Heart left ventricle (tissue), 13 donors: ENCODE measurements at regions not wholly inside any gene's neighbourhood (a gene's known extent, or its start where the extent isn't known, plus 50 kb on each side); places are given as distances from the start of the nearest gene placed in this dataset.

Experiments used
- CTCF ChIP-seq, 12 donors: fragments of 200-600 bp; sonication (generic) in 4 of 12; IDR thresholded peaks; one replicate each; pipeline versions ENCODE4 v1.5.0 to v1.8.0; 2018 to 2022; ENCODE audit warnings: antibody characterized with exemption in 12 of 12, mild to moderate bottlenecking in 5 of 12
- POLR2A ChIP-seq, 2 donors: fragments of 450-650 bp; IDR thresholded peaks; one replicate each; pipeline ENCODE4 v1.6.1; 2017; ENCODE audit warnings: antibody characterized with exemption in 2 of 2, mild to moderate bottlenecking in 2 of 2, moderate library complexity in 2 of 2
- donor health status: ischemic (EF 13 %, LVEDD 7.1; RV severe dilation, severe dysfunction).
- donor health status: DM: no; HTN: yes; CAD: no.
- donor health status: DM: no; HTN: no; CAD: no.
- donor health status: ischemic (EF 25% LVEDD 6.9; RV normal size, moderate dysfunction).
- donor health status: ischemic (EF 25% LVEDD 5.7; RV mildly dilated, moderate dysfunction).
- donor health status: ischemic (EF 35%, LVEDD 5.7; RV mildly dilated, moderate dysfunction).
- donor health status: nonischemic (EF 11% LVEDD 7.7; RV severe dilation, severe dysfunction).
- donor health status: DM: yes; HTN: yes; CAD: no.
- donor health status: PGD.
- donor health status: ischemic (EF 29% LVEDD 5.4; RV normal size, mild dysfunction).
- donor health status: nonischemic (EF 23%, LVEDD 6.1; RV moderate dilation, normal function).

- TF ChIP-seq CTCF (IDR thresholded peaks at IDR 0.05) = no peak
- TF ChIP-seq POLR2A (IDR thresholded peaks at IDR 0.05) = no peak
Observed at GRCh38 chr6:105851606-105852005, 234.5 kb upstream of the PRDM1 start.
